ENCODE measurements at regions not wholly inside any gene's neighbourhood (a gene's known extent, or its start where the extent isn't known, plus 50 kb on each side); places are given as distances from the start of the nearest gene placed in this dataset.
A peak's percentile ranks its signal among the peaks of the same experiment; 100 is the strongest.
"Not testable (repeated sequence)": the region's sequence is repeated elsewhere in the genome, so short reads cannot be mapped to it uniquely, and the experiment has no call there.

- H3K36me3 ChIP-seq: no peaks in the 10 kb centered on the region
- H3K27ac ChIP-seq: no peak overlapping the region
- no peaks in the 10 kb centered on the region for H3K4me1 ChIP-seq
These were observed 169.9 kb downstream of the SKIDA1 start for GRCh38 chr10:21355591-21356011.

DNA sequence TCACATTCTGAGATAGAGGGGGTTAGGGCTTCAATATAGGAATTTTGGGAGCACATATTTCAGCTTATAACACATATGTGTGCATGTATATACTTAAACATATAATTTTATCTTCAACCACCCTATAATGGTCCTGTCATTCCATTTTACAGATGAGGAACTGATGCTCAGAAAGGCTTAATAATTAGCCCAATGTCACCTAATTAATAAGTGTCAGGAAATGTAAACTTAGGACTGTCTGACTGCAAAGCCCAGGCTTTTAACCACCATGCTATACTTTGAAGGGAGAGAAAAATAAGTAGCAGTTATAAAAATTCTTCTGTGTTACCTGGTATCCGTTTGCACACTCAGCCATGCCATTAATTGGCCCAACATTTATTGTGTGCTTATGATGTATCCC lies 172.6 kb downstream of the SKIDA1 start:
- Histone ChIP-seq H3K4me1 (no peaks in the 10 kb centered on the region), H3K4me3 (no peak overlapping the region), H3K27me3 (no peaks in the 10 kb centered on the region), H3K36me3 (no peaks in the 10 kb centered on the region), H3K9me3 (no peaks in the 10 kb centered on the region), H3K27ac (no peak overlapping the region)
- no peak for DNase-seq
- TF ChIP-seq POLR2A (IDR thresholded peaks at IDR 0.05): no peak
- no peak for TF ChIP-seq CTCF (IDR thresholded peaks at IDR 0.05)

More at GRCh38 chr10:21355591-21356011, 169.9 kb downstream of the SKIDA1 start:
- Histone ChIP-seq H3K4me3 (no peak overlapping the region), H3K9me3 (no peaks in the 10 kb centered on the region), H3K27me3 (no peaks in the 10 kb centered on the region)
- DNase-seq: no peak
- TF ChIP-seq CTCF (IDR thresholded peaks at IDR 0.05) (no peak), POLR2A (IDR thresholded peaks at IDR 0.05) (no peak)

- not testable (repeated sequence) for H3K4me1 ChIP-seq, H3K4me3 ChIP-seq, H3K27me3 ChIP-seq, H3K36me3 ChIP-seq, H3K27ac ChIP-seq, DNase-seq, H3K9me3 ChIP-seq
These were observed 173.9 kb downstream of the SKIDA1 start for GRCh38 chr10:21351594-21351993.

GRCh38 chr10:21349912-21350286 lies 175.6 kb downstream of the SKIDA1 start:
- no peak for DNase-seq
- no peaks in the 10 kb centered on the region for H3K27me3 ChIP-seq
- no peaks in the 10 kb centered on the region for H3K9me3 ChIP-seq
- TF ChIP-seq POLR2A (IDR thresholded peaks at IDR 0.05) (no peak), CTCF (IDR thresholded peaks at IDR 0.05) (no peak)
- H3K4me3 ChIP-seq: no peak overlapping the region
- no peaks in the 10 kb centered on the region for H3K36me3 ChIP-seq
- H3K4me1 ChIP-seq: no peaks in the 10 kb centered on the region
- peak overlapping the region in 2 of 4 donors; percentile 12 to 22 for H3K27ac ChIP-seq

DNA sequence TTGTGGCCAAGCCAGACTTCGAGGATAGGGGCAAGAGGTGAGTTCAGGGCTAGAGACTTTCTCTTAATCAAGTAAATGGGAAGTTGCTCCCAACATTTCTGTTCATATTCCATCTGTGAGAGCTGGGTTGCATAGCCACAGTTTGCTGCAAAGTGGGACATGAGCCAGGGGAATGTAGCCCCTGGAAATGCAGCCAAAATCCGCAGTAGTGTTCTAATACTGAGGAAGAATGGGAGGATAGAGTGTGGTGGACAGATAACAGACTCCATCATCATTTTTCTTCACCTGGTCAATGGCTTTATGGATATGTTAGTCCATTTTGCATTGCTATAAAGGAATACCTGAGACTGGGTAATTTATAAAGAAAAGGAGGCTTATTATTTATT lies 177.7 kb downstream of the SKIDA1 start:
- no peak for DNase-seq
- Histone ChIP-seq H3K27me3 (no peaks in the 10 kb centered on the region), H3K4me3 (no peak overlapping the region), H3K36me3 (no peaks in the 10 kb centered on the region), H3K27ac (no peak overlapping the region), H3K9me3 (no peaks in the 10 kb centered on the region), H3K4me1 (no peaks in the 10 kb centered on the region)
- no peak for TF ChIP-seq POLR2A (IDR thresholded peaks at IDR 0.05)
- no peak for TF ChIP-seq CTCF (IDR thresholded peaks at IDR 0.05)

GRCh38 chr10:21347043-21347784 lies 178.3 kb downstream of the SKIDA1 start:
- no peak for TF ChIP-seq CTCF (IDR thresholded peaks at IDR 0.05)
- no peak for TF ChIP-seq POLR2A (IDR thresholded peaks at IDR 0.05)
- no peaks in the 10 kb centered on the region for H3K36me3 ChIP-seq
- H3K27me3 ChIP-seq: no peaks in the 10 kb centered on the region
- no peak overlapping the region for H3K27ac ChIP-seq
- H3K9me3 ChIP-seq: no peaks in the 10 kb centered on the region
- no peaks in the 10 kb centered on the region for H3K4me1 ChIP-seq
- H3K4me3 ChIP-seq: no peak overlapping the region
- DNase-seq: no peak

All from Peyer's patch (tissue), 4 donors.